ENCODE measurements at regions not wholly inside any gene's neighbourhood (a gene's known extent, or its start where the extent isn't known, plus 50 kb on each side); places are given as distances from the start of the nearest gene placed in this dataset.

DNA sequence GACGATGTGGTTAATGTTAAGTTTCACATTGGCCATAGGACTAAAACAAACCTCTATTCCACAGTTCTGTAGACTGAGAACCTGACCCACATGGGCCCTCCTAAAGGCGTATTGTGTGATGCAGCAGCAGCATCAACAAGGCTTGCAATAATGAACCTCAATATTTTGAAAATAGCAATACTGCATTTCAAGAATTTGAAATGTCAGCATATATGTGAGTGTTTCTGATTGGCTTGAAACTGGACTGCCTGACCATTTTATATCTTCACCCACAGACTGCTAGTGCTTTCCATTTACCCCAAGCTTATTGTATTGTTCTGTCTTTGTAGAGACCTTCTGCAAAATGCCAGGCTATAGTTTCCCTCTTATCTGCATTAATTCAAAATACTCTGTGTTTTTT lies 1122.3 kb downstream of the IGSF11 start:
- no peaks in the 10 kb centered on the region for H3K4me1 ChIP-seq
- no peaks in the 10 kb centered on the region for H3K9me3 ChIP-seq
- no peaks in the 10 kb centered on the region for H3K27me3 ChIP-seq
- H3K36me3 ChIP-seq = no peaks in the 10 kb centered on the region
- no peak overlapping the region for H3K4me3 ChIP-seq
- no peak overlapping the region for H3K27ac ChIP-seq
- no peak for DNase-seq
- TF ChIP-seq POLR2A (IDR thresholded peaks at IDR 0.05) = no peak
- TF ChIP-seq, protein P1, sequence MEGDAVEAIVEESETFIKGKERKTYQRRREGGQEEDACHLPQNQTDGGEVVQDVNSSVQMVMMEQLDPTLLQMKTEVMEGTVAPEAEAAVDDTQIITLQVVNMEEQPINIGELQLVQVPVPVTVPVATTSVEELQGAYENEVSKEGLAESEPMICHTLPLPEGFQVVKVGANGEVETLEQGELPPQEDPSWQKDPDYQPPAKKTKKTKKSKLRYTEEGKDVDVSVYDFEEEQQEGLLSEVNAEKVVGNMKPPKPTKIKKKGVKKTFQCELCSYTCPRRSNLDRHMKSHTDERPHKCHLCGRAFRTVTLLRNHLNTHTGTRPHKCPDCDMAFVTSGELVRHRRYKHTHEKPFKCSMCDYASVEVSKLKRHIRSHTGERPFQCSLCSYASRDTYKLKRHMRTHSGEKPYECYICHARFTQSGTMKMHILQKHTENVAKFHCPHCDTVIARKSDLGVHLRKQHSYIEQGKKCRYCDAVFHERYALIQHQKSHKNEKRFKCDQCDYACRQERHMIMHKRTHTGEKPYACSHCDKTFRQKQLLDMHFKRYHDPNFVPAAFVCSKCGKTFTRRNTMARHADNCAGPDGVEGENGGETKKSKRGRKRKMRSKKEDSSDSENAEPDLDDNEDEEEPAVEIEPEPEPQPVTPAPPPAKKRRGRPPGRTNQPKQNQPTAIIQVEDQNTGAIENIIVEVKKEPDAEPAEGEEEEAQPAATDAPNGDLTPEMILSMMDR (IDR thresholded peaks at IDR 0.05) = no peak

DNA sequence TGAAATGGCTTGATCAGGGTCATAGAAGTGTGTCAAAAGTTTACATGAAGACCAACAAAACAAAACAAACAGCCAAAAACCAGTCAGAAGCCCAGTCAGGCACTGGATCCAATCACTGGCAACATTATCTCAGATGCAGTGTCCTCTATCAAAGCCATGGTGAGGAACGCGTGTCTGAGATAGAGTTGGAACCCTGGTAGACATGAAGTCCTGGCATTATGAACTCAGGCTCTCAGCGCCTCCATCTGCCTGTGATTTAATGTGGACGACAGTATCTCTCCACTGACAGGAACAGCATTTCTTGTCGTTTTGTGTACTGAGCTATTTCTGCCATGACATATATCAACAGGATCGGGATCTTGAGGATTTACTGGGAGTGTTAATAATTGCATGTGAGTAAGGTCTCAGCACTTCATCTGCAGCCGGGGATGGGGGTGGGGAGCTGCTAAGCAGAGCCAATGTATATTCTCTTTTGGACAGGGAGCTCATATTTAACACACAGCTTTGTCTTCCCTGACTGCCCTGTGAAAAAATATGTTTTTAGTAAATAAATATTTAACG lies 1120.0 kb downstream of the IGSF11 start:
- no peaks in the 10 kb centered on the region for H3K36me3 ChIP-seq
- no peak overlapping the region for H3K27ac ChIP-seq
- DNase-seq = no peak
- H3K27me3 ChIP-seq = no peaks in the 10 kb centered on the region
- TF ChIP-seq, protein P1 (IDR thresholded peaks at IDR 0.05) = no peak
- H3K9me3 ChIP-seq = no peaks in the 10 kb centered on the region
- H3K4me1 ChIP-seq = no peaks in the 10 kb centered on the region
- no peak overlapping the region for H3K4me3 ChIP-seq

DNA sequence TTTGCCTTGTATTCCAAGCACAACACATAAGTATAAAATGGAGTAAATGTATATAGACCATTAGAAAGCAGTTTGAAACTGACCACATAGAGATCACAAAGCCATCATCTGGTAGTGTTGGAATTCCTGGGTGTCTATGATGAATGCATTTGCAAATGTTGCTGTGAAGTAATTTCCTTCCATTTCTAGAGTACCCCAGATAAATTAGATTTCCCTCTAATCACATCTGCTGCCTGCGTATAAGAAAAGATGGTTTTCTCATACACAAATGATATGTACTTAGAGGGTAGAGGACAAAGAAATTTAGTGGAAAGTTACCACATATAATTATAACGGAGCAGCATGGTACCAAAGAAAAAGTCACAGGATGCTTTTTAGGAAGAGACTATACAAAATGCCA lies 1117.8 kb downstream of the IGSF11 start:
- Histone ChIP-seq H3K27ac (no peak overlapping the region), H3K4me1 (no peaks in the 10 kb centered on the region), H3K4me3 (no peak overlapping the region), H3K9me3 (no peaks in the 10 kb centered on the region), H3K27me3 (no peaks in the 10 kb centered on the region), H3K36me3 (no peaks in the 10 kb centered on the region)
- no peak for TF ChIP-seq POLR2A (IDR thresholded peaks at IDR 0.05)
- no peak for DNase-seq

DNA sequence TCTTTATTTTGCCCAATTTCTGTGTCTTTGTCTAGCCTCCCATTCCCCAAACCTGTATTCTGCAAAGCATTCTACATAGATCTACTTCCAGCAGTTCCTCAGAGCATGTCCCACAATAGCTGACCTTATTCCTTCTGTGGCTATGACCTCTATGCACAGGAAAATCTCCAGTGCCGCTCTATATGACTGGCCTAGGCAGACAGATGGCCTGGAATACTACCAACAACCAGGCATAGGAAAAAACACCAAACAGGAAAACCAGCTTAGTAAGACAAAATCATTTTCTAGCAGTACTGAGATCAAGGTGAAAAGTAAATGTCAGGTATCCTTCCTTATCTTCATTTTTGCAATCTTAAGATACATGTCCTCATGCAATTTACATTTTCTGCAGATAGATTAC lies 1115.0 kb downstream of the IGSF11 start:
- H3K27me3 ChIP-seq = no peaks in the 10 kb centered on the region
- H3K36me3 ChIP-seq = no peaks in the 10 kb centered on the region
- TF ChIP-seq, protein P1 (IDR thresholded peaks at IDR 0.05) = no peak
- no peak for TF ChIP-seq POLR2A (IDR thresholded peaks at IDR 0.05)
- no peak overlapping the region for H3K27ac ChIP-seq
- H3K4me3 ChIP-seq = no peak overlapping the region
- no peaks in the 10 kb centered on the region for H3K4me1 ChIP-seq
- no peak for DNase-seq
- H3K9me3 ChIP-seq = no peaks in the 10 kb centered on the region

DNA sequence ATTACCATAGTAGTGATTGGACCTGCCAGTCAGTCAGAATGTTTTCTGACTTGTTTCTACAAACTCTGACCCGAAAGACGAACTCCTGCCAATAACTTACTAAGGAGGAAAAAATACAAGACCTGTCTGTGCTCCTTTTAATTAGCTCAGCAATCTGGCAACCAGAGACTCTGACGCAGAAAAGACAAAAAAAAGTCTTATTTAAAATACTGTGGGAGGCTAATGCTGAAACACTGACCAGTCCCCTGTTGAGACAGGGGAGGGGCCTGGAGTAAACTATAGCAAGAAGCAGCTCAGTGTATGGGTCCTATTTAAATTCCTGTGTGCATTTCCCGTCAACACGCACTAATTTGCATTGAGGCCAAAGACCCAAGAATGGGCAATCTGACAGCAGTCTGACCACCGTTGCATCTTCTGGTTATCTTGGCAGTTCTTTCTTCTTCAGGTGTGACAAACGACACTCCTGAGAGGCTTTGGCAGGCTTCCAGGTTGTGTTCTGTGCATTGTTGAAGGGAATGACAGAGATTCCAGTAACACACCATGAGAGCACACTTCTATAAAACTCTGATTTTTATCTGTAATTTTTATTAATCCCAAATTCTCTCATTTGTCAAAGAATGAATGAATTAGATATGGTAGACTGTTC lies 1114.3 kb downstream of the IGSF11 start:
- Histone ChIP-seq H3K27me3 (no peaks in the 10 kb centered on the region), H3K9me3 (no peaks in the 10 kb centered on the region), H3K36me3 (no peaks in the 10 kb centered on the region), H3K4me1 (no peaks in the 10 kb centered on the region), H3K27ac (no peak overlapping the region), H3K4me3 (no peak overlapping the region)
- TF ChIP-seq, protein P1 (IDR thresholded peaks at IDR 0.05) = no peak
- no peak for TF ChIP-seq POLR2A (IDR thresholded peaks at IDR 0.05)
- no peak for DNase-seq

DNA sequence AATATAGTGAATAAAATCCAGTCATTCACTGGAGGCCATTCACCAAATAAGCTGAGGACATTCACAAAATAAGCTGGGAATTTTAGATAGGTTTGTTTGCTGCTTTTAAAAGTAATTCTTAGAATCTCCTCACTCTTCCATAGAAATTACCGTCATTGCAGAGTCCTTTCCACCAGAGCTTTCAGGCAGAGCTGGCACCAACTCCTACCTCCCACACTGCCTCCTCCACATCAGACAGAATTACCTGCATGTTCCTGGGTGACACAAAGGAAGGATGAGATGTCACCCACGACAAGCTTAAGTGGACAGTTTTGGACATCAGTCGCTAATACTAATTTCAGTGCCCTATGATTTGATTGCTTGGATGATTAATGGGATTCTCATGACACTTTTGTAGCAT lies 1113.2 kb downstream of the IGSF11 start:
- Histone ChIP-seq H3K36me3 (no peaks in the 10 kb centered on the region), H3K4me1 (no peaks in the 10 kb centered on the region), H3K4me3 (no peak overlapping the region), H3K27me3 (no peaks in the 10 kb centered on the region), H3K9me3 (no peaks in the 10 kb centered on the region), H3K27ac (no peak overlapping the region)
- no peak for DNase-seq
- TF ChIP-seq, protein P1 (IDR thresholded peaks at IDR 0.05) = no peak
- no peak for TF ChIP-seq POLR2A (IDR thresholded peaks at IDR 0.05)

All from Peyer's patch (tissue), 4 donors.